NCI-H1092 (cell line): ENCODE measurements at regions not wholly inside any gene's neighbourhood (a gene's known extent, or its start where the extent isn't known, plus 50 kb on each side); places are given as distances from the start of the nearest gene placed in this dataset.

Experiments used
- DNase-seq: peaks from one replicate; lab custom pipeline; 2025; lab: John Stamatoyannopoulos, UW

GRCh38 chr1:214823311-214824117 lies 220.5 kb downstream of the CENPF start:
- DNase-seq, result no peak

DNA sequence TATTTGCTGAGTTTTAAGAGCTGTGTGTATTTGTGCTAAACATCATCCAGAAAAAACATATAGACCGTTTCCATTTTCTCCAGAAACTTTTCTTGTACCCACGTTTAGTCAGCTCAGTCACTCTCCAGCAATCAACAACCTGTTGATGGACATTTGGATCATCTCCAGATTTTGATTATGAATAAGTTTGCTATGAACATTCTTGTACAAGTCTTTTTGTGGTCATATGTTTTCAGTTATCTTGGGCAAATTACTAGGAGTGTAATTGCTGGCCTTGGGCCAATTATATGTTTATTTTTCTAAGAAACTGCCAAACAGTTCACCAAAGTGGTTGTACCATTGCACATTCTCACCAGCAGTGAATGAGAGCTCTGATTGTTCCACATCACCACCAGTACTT lies 221.8 kb downstream of the CENPF start:
- no peak for DNase-seq

GRCh38 chr1:214826619-214827018 lies 223.6 kb downstream of the CENPF start:
- no peak for DNase-seq

DNA sequence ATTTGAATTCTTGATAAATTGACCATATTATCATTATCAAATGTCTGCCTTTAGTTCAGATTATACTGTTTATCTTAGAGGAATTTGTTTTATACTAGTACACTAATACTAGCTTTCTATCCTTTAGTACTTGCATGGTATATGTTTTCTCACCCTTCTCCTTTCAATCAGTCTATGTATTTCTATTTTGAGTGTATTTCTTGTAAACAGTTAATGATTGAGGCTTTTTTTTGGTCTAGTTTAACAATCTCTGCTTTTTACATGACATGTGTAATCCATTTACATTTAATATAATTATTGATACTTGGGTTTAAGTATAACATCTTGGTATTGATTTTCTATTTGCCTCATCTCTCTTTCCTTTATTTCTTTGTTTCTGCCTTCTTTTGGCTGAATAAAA lies 224.9 kb downstream of the CENPF start:
- DNase-seq, result no peak

DNA sequence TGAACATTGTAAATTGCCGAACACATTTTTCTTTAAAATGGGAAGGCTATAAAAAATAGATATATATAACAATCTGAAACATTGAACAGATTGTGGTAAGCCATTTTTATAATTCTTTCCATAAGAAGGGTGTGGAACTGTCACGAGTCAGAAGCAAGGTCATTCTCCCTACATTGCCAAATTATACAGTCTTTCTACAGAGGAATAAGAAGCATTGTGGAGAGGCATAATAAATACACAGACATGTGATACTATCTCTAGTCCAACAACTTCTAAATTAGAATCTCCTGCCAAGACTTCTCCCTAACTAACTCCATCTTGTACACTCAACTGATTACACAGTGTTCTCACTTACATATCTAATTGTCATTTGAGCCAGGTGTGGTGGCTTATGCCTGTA lies 227.9 kb downstream of the CENPF start:
- no peak for DNase-seq

DNA sequence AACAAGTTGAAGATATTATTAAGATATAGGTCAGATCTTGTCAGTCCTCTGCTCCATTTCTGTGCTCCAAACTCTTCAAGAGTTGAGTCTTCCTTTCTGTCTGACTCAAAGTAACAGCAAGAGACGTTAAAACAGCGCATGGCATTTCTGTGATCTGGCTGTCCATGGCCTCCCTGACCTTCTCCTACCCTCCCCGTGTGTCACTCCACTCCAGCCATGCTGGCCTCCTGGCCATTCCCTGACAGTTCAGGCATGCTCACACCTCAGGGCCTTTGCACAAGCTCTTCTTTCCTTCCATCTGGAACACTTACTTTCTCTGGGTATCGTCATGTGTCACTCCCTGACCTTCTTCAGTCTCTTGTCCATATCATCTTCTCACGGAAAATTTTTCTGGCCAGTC lies 229.0 kb downstream of the CENPF start:
- no peak for DNase-seq

GRCh38 chr1:214833178-214833756 lies 230.3 kb downstream of the CENPF start:
- no peak for DNase-seq

DNA sequence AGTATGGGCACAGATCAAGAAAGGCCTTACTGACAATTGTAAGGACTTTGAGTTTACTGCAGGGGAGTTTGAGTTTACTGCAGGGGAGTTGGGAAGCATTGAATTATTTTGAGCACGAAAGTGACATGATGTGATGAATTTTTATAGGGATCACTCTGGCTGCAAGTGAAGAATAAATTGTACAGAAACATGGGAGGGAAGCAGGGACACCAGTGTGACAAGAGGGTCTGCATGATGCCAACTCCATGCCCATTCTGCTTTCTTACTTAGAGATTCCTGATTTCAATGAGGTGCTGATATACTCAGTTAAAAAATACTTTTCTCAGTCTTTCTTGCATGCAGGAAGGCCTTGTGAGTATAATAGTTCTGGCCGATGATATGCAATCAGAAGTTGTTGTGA lies 234.4 kb downstream of the CENPF start:
- no peak for DNase-seq

GRCh38 chr1:214838351-214838750 lies 235.4 kb downstream of the CENPF start:
- no peak for DNase-seq

GRCh38 chr1:214840356-214840755 lies 237.4 kb downstream of the CENPF start:
- no peak for DNase-seq

DNA sequence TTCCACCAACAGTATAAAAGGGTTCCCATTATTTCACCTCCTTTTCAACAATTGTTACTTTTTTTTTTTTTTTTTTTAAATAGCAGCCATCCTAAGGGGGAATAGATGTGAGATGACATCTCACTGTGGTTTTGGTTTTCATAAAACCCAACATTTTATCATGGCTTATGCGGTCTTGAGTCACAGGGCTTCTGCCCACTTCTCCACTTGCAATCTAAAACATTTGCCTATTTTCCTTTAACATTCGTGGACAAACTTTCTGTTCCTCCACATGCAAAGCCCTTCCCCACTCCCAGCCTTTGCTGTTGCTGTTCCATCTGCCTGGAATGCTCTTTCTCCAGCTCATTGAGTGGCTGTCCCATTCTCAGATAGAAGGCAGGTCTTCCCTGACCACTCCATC lies 239.7 kb upstream of the KCNK2 start:
- no peak for DNase-seq

DNA sequence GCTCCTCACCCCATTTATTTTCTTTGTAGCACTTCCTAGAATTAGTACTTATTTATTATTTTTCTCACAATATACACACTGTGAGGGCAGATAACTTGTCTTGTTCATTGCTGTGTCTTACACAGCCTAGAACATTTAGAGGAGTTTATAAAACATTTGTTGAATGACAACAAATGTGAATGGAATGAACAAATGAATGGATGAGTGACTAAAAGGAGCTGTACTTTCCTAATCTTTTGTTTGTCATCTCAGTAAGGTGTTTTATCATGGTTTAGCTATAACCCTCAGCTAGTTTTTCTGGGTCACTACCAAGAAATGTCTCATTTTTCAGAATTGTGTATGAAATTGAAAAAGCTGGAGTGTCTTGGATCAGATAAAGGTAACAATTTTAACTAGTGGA lies 239.3 kb upstream of the KCNK2 start:
- no peak for DNase-seq

DNA sequence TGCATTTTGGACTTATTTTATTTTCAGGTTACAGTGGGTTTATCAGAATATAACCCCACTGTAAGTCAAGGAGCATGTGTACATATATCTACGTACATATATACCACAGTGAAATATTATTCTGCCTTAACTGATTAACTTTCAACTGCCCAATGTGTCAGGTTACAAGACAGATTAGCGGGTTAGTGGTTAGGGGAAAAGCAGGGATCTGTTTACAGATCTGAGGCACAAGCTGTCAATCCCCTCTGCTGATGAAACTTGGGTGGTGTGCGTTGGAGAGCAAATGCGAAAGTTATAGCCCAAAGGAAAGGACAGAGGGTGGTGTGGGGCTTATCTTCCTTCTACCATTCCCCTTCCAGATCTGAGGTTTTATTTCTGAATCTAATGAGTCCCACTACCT lies 238.2 kb upstream of the KCNK2 start:
- no peak for DNase-seq

DNA sequence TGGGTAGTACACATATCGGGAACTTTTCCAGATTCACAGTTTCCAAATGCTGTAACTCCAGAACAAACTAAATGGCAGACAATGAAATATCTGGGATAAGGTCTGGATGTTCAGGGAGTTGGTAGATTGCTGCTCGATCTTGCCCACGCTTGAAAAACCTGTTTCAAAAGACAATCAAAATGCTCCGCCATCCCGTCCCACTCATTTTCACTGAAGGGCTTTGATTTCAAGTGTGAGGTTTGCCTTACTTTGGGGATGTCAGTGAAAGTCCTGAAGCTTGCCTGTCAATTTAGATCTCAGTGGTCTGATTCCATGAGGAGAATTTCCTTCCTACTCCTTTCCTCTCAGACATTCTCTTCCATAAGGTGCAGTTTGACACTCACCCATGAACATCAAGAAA lies 236.3 kb upstream of the KCNK2 start:
- no peak for DNase-seq

- DNase-seq, result no peak
Measured at GRCh38 chr1:214847071-214847810, 235.3 kb upstream of the KCNK2 start.

DNA sequence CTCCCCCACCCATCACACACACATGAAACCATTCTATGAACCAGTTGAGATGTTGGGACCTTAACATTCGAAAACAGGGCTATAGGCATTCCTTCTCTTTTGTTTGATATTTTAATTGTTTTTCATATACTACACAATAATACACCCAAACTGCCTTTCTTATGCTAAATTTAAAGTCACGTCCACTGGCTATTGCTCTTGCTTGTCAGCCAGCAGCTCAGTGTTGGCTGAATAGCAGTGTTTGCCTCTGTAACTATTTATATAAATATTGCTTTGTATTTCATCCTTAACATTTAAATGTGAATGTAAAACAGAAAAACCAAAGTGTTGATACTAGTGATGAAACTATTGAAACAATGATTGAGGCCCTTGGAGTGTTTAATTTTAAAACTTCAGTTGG lies 234.4 kb upstream of the KCNK2 start:
- no peak for DNase-seq

DNA sequence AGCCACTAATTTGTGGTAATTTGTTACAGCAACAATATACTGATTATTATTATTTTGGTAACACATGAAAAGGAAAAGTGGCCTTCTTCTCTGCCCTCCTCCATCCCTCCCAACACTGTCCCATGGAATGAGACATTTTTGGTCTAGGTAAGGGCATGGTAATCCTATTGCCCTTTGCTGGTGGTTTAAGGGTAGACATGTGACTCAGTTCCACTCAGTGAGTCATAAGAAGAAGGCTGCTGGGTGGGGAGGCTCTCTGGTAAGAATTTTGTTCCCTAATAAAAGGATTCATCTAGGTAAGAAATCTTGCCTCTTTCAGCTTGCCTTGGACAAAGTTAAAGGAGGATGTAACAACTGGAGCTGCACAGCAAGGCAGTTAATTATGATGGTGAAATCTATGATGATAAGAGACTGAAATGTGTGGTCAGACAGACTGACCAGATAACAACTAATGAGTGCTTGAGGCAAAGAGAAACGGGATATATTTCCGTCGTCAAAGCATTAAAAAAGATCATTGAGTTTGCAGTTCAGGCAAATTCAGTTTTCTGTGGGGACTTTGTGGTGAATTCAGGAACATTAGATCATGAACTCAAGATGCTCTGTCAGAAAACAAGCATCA lies 232.0 kb upstream of the KCNK2 start:
- DNase-seq, result no peak

DNA sequence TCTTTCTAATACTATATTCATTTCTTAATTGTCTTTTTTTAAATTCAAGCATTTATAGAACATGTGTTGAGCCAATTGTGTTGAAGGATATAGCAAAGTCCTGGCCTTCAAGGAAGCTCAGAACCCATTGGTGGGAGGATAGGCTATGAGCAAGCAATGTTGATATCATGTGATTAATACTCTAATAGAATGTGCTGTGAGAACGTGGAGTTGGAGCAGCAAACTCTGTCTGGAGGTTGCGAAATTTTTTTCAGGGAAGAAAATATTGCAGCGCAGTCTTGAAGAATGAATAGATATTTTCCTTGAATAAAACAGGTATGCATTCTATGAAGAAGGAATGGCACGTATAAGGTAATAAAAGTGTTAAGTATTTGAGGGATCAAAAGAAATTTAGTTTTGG lies 229.2 kb upstream of the KCNK2 start:
- DNase-seq, result no peak

DNA sequence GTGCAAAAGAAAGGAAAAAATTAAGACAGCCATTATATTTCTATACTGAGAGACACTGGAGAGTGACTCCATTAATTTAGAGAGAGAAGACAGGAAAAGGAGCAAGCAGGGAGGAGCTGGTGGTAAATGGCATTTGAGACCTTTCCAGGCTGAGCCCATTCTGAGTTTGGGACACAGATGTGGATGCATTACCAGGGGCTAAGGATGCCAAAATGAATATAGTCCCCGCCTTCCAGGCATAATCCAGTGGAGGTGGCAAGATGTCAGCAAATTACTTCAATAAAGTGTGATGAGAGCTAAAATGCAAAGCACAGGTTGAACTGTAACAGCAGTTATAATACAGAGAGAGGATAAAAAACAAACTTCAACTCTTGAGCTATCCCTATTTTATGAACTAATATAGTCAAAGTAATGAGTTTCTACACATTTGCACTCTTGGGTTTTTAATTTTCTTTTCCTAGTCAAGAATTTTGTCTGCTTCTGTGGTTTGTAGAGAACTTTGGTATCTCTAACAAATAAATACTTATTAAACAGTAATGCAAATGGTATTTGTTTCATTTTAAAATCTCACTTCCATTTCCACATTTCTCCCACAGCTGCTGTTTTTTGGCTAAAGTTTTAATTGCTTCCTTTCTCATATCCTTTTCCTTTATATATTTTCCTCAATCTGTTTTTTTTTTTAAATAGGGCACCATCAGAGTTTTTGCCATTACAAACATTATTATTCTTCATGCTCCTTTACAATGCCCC lies 228.2 kb upstream of the KCNK2 start:
- DNase-seq, result no peak

- no peak for DNase-seq
Measured at GRCh38 chr1:214856843-214857242, 225.7 kb upstream of the KCNK2 start.

DNA sequence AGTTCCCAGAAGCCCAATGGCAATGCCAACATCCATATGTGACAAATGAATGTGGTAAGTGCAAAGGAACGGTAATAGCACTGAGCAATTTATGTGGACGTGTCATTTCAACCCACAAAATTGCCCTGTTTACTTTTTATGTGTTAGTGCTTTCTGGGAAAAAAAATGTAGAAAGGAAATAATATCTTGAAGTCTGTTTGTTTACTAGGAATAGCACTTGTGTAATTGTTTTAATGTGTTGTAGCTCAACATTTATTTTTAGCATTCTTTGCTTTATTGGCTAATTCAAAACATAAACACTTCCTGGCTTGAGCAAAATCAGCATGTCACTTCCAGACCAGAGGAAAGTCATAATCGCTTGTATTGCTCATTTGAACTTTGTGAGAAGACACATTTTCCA lies 224.8 kb upstream of the KCNK2 start:
- no peak for DNase-seq

DNA sequence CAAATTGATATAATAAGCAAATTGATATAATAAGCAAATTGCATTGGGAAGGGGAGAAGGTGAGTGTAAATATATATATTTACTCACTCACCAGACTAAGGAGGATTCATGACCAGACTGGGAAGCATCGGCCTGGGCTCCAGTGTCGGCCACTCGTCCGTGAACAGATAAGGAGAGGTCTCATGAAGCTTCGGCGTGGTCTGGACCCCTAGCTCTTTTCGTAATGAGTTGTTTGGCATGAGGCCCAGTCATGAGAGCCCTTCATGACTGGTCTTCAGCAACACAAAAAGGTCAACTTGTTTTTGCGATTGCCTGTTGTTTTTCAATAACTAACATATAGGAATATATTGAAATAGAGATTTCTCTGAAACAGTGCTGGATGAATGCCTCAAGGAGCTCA lies 222.9 kb upstream of the KCNK2 start:
- peak; percentile 74 for DNase-seq
